ENCODE measurements at regions not wholly inside any gene's neighbourhood (a gene's known extent, or its start where the extent isn't known, plus 50 kb on each side); places are given as distances from the start of the nearest gene placed in this dataset.

GRCh38 chr19:56960959-56961543 lies 120.5 kb upstream of the PEG3 start:
- TF ChIP-seq CTCF (IDR thresholded peaks at IDR 0.05) (no peak), EP300 (IDR thresholded peaks at IDR 0.05) (no peak)

All from tibial nerve (tissue), 4 donors.